B cell (primary cell): ENCODE measurements at regions not wholly inside any gene's neighbourhood (a gene's known extent, or its start where the extent isn't known, plus 50 kb on each side); places are given as distances from the start of the nearest gene placed in this dataset.

Experiments
- ATAC-seq: fragments of 200-7000 bp; cut with Tn5 transposase; one replicate; pipeline ENCODE4 v1.10.0; 2021; ENCODE audit warnings: low read depth, mild to moderate bottlenecking, moderate number of reproducible peaks, moderate library complexity
- CTCF ChIA-PET: fragments of 350-600 bp; sonication (Branson Sonifier 250); formaldehyde crosslinking; loops from one replicate; lab custom pipeline; 2021; ENCODE audit warnings: antibody characterized with exemption, inconsistent platforms; lab: Charles Lee
- POLR2A ChIA-PET: fragments of 350-600 bp; sonication (Branson Sonifier 250); formaldehyde crosslinking; loops from one replicate; lab custom pipeline; 2021; ENCODE audit warnings: antibody characterized with exemption; lab: Charles Lee
- DNase-seq: peaks from one replicate; pipeline ENCODE4 v3.0.0; 2013
- H2AFZ ChIP-seq: 2 replicates; pipeline ENCODE4 v1.6.1; 2012; ENCODE audit warnings: mild to moderate bottlenecking, low read depth, low read length; ENCODE audit not compliant: insufficient read depth, poor library complexity, severe bottlenecking
- H3K27ac ChIP-seq, 2 donors: 1 replicate in 1 of 2; 2 replicates in 1 of 2; pipeline ENCODE4 v1.5.1; 2012 to 2013; ENCODE audit warnings: low read length in 2 of 2, mild to moderate bottlenecking in 2 of 2, moderate library complexity in 1 of 2
- H3K27me3 ChIP-seq, 4 experiments: fragments of 200-600 bp in 1 of 4; sonication (generic) in 1 of 4; replicated peaks in 1 of 4; 1 replicate in 2 of 4; 2 replicates in 2 of 4; pipeline versions ENCODE4 v1.6.1 to v1.7.0; 2013 to 2016; ENCODE audit warnings: low read length in 3 of 4, mild to moderate bottlenecking in 2 of 4, mixed read lengths in 1 of 4, moderate library complexity in 1 of 4; ENCODE audit not compliant: insufficient read depth in 4 of 4, control insufficient read depth in 3 of 4; ENCODE audit errors: control extremely low read depth in 1 of 4
- H3K36me3 ChIP-seq, 2 experiments: replicated peaks in 1 of 2; 1 replicate in 1 of 2; 2 replicates in 1 of 2; pipeline versions ENCODE4 v1.6.1 to v1.7.1; 2013; ENCODE audit warnings: low read length in 1 of 2; ENCODE audit not compliant: insufficient read depth in 2 of 2, control insufficient read depth in 1 of 2; ENCODE audit errors: control extremely low read depth in 1 of 2, extremely low read depth in 1 of 2
- H3K4me1 ChIP-seq, 2 donors: fragments of 200-600 bp in 1 of 2; sonication (generic) in 1 of 2; 1 replicate in 1 of 2; 2 replicates in 1 of 2; pipeline versions ENCODE4 v1.5.1 to v1.6.1; 2013 to 2017; ENCODE audit warnings: low read length in 2 of 2; ENCODE audit not compliant: control insufficient read depth in 2 of 2, insufficient read depth in 2 of 2
- H3K4me2 ChIP-seq: replicated peaks from 2 replicates; pipeline ENCODE3; 2012; ENCODE audit warnings: mild to moderate bottlenecking, low read depth, low read length; ENCODE audit not compliant: poor library complexity, severe bottlenecking
- H3K4me3 ChIP-seq, 5 experiments: fragments of 200-600 bp in 1 of 5; sonication (generic) in 1 of 5; 1 replicate in 3 of 5; 2 replicates in 2 of 5; pipeline versions ENCODE4 v1.5.1 to v1.7.0; 2011 to 2016; ENCODE audit warnings: low read length in 4 of 5, mild to moderate bottlenecking in 4 of 5, low read depth in 2 of 5, control low read depth in 1 of 5, moderate library complexity in 1 of 5; ENCODE audit not compliant: insufficient read depth in 1 of 5; ENCODE audit errors: control extremely low read depth in 1 of 5, extremely low read depth in 1 of 5
- H3K79me2 ChIP-seq: fragments of 200-600 bp; sonication (generic); one replicate; pipeline ENCODE4 v1.6.0; 2016; ENCODE audit warnings: low read length; ENCODE audit not compliant: control insufficient read depth, insufficient read depth
- H3K9ac ChIP-seq: fragments of 200-600 bp; sonication (generic); 2 replicates; pipeline ENCODE4 v1.6.1; 2017; ENCODE audit warnings: mild to moderate bottlenecking, low read length, moderate library complexity
- H3K9me3 ChIP-seq, 3 donors: one replicate each; pipeline versions ENCODE4 v1.6.1 to v1.7.1; 2013; ENCODE audit warnings: low read length in 2 of 3; ENCODE audit not compliant: control insufficient read depth in 2 of 3, insufficient read depth in 1 of 3; ENCODE audit errors: control extremely low read depth in 1 of 3
- H4K20me1 ChIP-seq: 2 replicates; pipeline ENCODE4 v1.6.0; 2012; ENCODE audit warnings: mild to moderate bottlenecking, low read length; ENCODE audit not compliant: insufficient read depth, control insufficient read depth, poor library complexity, severe bottlenecking
- H3K27ac Mint-ChIP-seq: one replicate; pipeline ENCODE4 v1.8.0; 2021; ENCODE audit warnings: mixed read lengths
- H3K27me3 Mint-ChIP-seq: one replicate; pipeline ENCODE4 v1.8.0; 2021; ENCODE audit warnings: mixed read lengths
- H3K4me1 Mint-ChIP-seq: one replicate; pipeline ENCODE4 v1.8.0; 2021; ENCODE audit warnings: mixed read lengths
- H3K4me3 Mint-ChIP-seq: one replicate; pipeline ENCODE4 v1.8.0; 2021; ENCODE audit warnings: mixed read lengths
- H3K9me3 Mint-ChIP-seq: one replicate; pipeline ENCODE4 v1.8.0; 2022; ENCODE audit warnings: mixed read lengths; ENCODE audit not compliant: insufficient read depth
- EZH2 ChIP-seq: IDR thresholded peaks from 2 replicates; pipeline ENCODE4 v1.6.1; 2012; ENCODE audit warnings: borderline replicate concordance, low read depth, mild to moderate bottlenecking, moderate library complexity, low read length; ENCODE audit not compliant: insufficient read depth, poor library complexity, severe bottlenecking
- WGBS: methylation state at CpG from one replicate; pipeline ENCODE4 v1.1.5; 2013; ENCODE audit warnings: missing lambda C conversion rate; ENCODE audit not compliant: insufficient coverage; 5-methylcytosine and 5-hydroxymethylcytosine counted together
- intact Hi-C: fragments of 100-400 bp; cut with micrococcal nuclease; formaldehyde crosslinking; loops from one replicate; pipeline ENCODE4 v1.10.0; 2022
- TF ChIP-seq, protein P1 (sequence below): fragments of 200-600 bp; IDR thresholded peaks from one replicate; pipeline ENCODE4 v1.8.0; 2022; ENCODE audit warnings: antibody characterized with exemption, mild to moderate bottlenecking

DNA sequence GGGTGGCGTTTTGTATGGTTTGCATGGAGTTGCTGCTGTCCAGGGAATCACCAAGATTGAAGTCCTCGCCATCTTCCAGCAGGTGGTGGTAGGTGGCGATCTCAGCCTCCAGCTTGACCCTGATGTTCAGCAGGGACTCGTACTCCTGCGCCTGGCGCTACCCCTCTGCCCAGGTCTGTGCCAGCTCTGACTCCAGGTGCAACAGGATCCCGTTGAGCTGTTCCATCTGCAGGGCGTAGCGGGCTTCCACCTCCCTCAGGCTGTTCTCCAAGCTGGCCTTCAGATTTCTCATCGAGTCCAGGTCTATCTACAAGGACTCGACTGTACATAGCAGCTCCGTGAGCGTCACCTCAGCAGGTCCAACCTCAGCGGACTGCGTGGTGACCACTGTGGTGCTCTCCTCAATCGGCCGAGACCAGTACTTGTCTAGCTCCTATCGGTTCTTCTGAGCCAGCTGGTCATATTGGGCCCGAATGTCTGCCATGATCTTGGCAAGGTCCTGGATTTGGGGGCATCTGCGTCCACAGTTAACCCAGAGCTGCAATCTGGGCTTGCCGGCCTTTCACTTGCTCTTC lies 1584.8 kb upstream of the ACO1 start:
- H2AFZ ChIP-seq = no peak overlapping the region
- H3K79me2 ChIP-seq = no peaks in the 10 kb centered on the region
- no peak overlapping the region for H3K9ac ChIP-seq
- ChIA-PET CTCF (no interaction called here), POLR2A (no interaction called here)
- DNase-seq (no peak), ATAC-seq (no peak)
- no peak overlapping the region for H3K4me3 Mint-ChIP-seq
- no peak overlapping the region for H3K27ac Mint-ChIP-seq
- H3K9me3 ChIP-seq = peaks cover 0 to 11% (median 0%) of the 10 kb centered on the region in 3 donors
- intact Hi-C loops = no loop called here
- H3K36me3 ChIP-seq = no peaks in the 10 kb centered on the region
- H3K27ac ChIP-seq = no peak overlapping the region
- TF ChIP-seq EZH2 = no peak
- TF ChIP-seq, protein P1, sequence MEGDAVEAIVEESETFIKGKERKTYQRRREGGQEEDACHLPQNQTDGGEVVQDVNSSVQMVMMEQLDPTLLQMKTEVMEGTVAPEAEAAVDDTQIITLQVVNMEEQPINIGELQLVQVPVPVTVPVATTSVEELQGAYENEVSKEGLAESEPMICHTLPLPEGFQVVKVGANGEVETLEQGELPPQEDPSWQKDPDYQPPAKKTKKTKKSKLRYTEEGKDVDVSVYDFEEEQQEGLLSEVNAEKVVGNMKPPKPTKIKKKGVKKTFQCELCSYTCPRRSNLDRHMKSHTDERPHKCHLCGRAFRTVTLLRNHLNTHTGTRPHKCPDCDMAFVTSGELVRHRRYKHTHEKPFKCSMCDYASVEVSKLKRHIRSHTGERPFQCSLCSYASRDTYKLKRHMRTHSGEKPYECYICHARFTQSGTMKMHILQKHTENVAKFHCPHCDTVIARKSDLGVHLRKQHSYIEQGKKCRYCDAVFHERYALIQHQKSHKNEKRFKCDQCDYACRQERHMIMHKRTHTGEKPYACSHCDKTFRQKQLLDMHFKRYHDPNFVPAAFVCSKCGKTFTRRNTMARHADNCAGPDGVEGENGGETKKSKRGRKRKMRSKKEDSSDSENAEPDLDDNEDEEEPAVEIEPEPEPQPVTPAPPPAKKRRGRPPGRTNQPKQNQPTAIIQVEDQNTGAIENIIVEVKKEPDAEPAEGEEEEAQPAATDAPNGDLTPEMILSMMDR = no peak
- no peak overlapping the region for H3K4me3 ChIP-seq
- 89% methylated on average over 21 of the region's 21 CpGs for WGBS
- no peaks in the 10 kb centered on the region for H3K27me3 ChIP-seq
- no peaks in the 10 kb centered on the region for H4K20me1 ChIP-seq
- no peak overlapping the region for H3K4me2 ChIP-seq
- H3K4me1 ChIP-seq = no peaks in the 10 kb centered on the region
- H3K27me3 Mint-ChIP-seq = no peaks in the 10 kb centered on the region
- H3K9me3 Mint-ChIP-seq = peaks cover 8% of the 10 kb centered on the region
- H3K4me1 Mint-ChIP-seq = no peaks in the 10 kb centered on the region

GRCh38 chr9:30800421-30800820 lies 1584.0 kb upstream of the ACO1 start:
- Mint-ChIP-seq H3K27ac (no peak overlapping the region), H3K4me1 (no peaks in the 10 kb centered on the region), H3K4me3 (no peak overlapping the region), H3K9me3 (peaks cover 8% of the 10 kb centered on the region), H3K27me3 (no peaks in the 10 kb centered on the region)
- DNase-seq (no peak), ATAC-seq (no peak)
- no peaks in the 10 kb centered on the region for H3K4me1 ChIP-seq
- H3K36me3 ChIP-seq = no peaks in the 10 kb centered on the region
- no peak overlapping the region for H3K4me3 ChIP-seq
- no peak overlapping the region for H3K4me2 ChIP-seq
- intact Hi-C loops = no loop called here
- no peak for TF ChIP-seq EZH2
- TF ChIP-seq, protein P1 = no peak
- no peak overlapping the region for H3K9ac ChIP-seq
- H3K9me3 ChIP-seq = peaks cover 0 to 11% (median 0%) of the 10 kb centered on the region in 3 donors
- ChIA-PET POLR2A (no interaction called here), CTCF (no interaction called here)
- no peaks in the 10 kb centered on the region for H4K20me1 ChIP-seq
- WGBS = 90% methylated on average over 13 of the region's 14 CpGs
- H3K79me2 ChIP-seq = no peaks in the 10 kb centered on the region
- H2AFZ ChIP-seq = no peak overlapping the region
- H3K27ac ChIP-seq = no peak overlapping the region
- H3K27me3 ChIP-seq = no peaks in the 10 kb centered on the region
